ENCODE measurements at regions not wholly inside any gene's neighbourhood (a gene's known extent, or its start where the extent isn't known, plus 50 kb on each side); places are given as distances from the start of the nearest gene placed in this dataset.

- H3F3A ChIP-seq (ENCODE audit: low read length, unreplicated experiment) = peaks cover 10% of the 10 kb centered on the region
- ATAC-seq (peak; percentile 58), DNase-seq (peak; percentile 83)
- H2AFZ ChIP-seq (ENCODE audit: low read length) = no peak overlapping the region
- ChIA-PET CTCF (interaction anchor here (0.5 to 1.0 kb wide), 2 partner anchors 23 to 33 kb away, joined by 3 to 5 read pairs; no protein-coding TSS in a partner anchor), POLR2A (ENCODE audit: unreplicated experiment) (interaction anchor here (1.7 kb wide), 1 partner anchor 101 kb away, joined by 8 read pairs; the partner anchor contains the start of gene SNRK)
- BruUV-seq (replicated peaks) = TSS peak; percentile 26
- peaks cover 7% of the 10 kb centered on the region; the same call in 1 of the 2 replicates for H3K36me3 ChIP-seq (ENCODE audit: low read depth, low read length)
- H3K27me3 ChIP-seq (ENCODE audit: low read length) = no peaks in the 10 kb centered on the region
- H3K9me3 ChIP-seq (ENCODE audit: low read length) = peaks cover 12% of the 10 kb centered on the region; the same call in 1 of the 2 replicates
- peaks cover 9% of the 10 kb centered on the region; the same call in 1 of the 2 replicates for H3K79me2 ChIP-seq (ENCODE audit: low read length)
- peak overlapping the region; percentile 80 for H3K27ac ChIP-seq (ENCODE audit: low read length)
- H3K4me1 ChIP-seq (ENCODE audit: insufficient read depth, low read length) = peaks cover 52% of the 10 kb centered on the region
- H3K4me2 ChIP-seq (ENCODE audit: low read length) = peak overlapping the region; percentile 10
- TF ChIP-seq CTCF (conservative IDR thresholded peaks at IDR 0.05; ENCODE audit: low read depth, low read length) (no peak), EZH2phosphoT487 (IDR thresholded peaks at IDR 0.05; ENCODE audit: borderline replicate concordance, low read length) (no peak), EZH2 (IDR thresholded peaks at IDR 0.05; ENCODE audit: low read length, unreplicated experiment) (no peak)
- peak overlapping the region; percentile 47 for H3K9ac ChIP-seq (ENCODE audit: low read length)
- H3K9me2 ChIP-seq (replicated peaks; ENCODE audit: low read length) = no peaks in the 10 kb centered on the region
- no peaks in the 10 kb centered on the region for H4K20me1 ChIP-seq (ENCODE audit: low read length)
- no peak overlapping the region for H3K4me3 ChIP-seq (ENCODE audit: low read length)
- intact Hi-C loops (cut with micrococcal nuclease) = no loop called here
These were observed 79.5 kb upstream of the POMGNT2 start for GRCh38 chr3:43185274-43185982.

GRCh38 chr3:43183456-43183855 lies 77.6 kb upstream of the POMGNT2 start:
- no peak overlapping the region for H3K27ac ChIP-seq (ENCODE audit: low read length)
- no peak overlapping the region for H2AFZ ChIP-seq (ENCODE audit: low read length)
- BruUV-seq (replicated peaks) = no TSS peak
- peaks cover 6% of the 10 kb centered on the region; the same call in 1 of the 2 replicates for H3K36me3 ChIP-seq (ENCODE audit: low read depth, low read length)
- peaks cover 6% of the 10 kb centered on the region; the same call in 1 of the 2 replicates for H3K9me3 ChIP-seq (ENCODE audit: low read length)
- no peak overlapping the region for H3K4me2 ChIP-seq (ENCODE audit: low read length)
- no peak overlapping the region for H3K4me3 ChIP-seq (ENCODE audit: low read length)
- POLR2A ChIA-PET (ENCODE audit: unreplicated experiment) = no interaction called here
- no peak for TF ChIP-seq EZH2 (IDR thresholded peaks at IDR 0.05; ENCODE audit: low read length, unreplicated experiment)
- TF ChIP-seq CTCF (conservative IDR thresholded peaks at IDR 0.05; ENCODE audit: low read depth, low read length) = no peak
- TF ChIP-seq EZH2phosphoT487 (IDR thresholded peaks at IDR 0.05; ENCODE audit: borderline replicate concordance, low read length) = no peak
- CTCF ChIA-PET = no interaction called here
- H4K20me1 ChIP-seq (ENCODE audit: low read length) = no peaks in the 10 kb centered on the region
- no peaks in the 10 kb centered on the region for H3K9me2 ChIP-seq (replicated peaks; ENCODE audit: low read length)
- no peak for DNase-seq
- no peak overlapping the region for H3K9ac ChIP-seq (ENCODE audit: low read length)
- no peaks in the 10 kb centered on the region for H3K27me3 ChIP-seq (ENCODE audit: low read length)
- no peak for ATAC-seq
- intact Hi-C loops (cut with micrococcal nuclease) = no loop called here
- H3K79me2 ChIP-seq (ENCODE audit: low read length) = no peaks in the 10 kb centered on the region
- H3K4me1 ChIP-seq (ENCODE audit: insufficient read depth, low read length) = peaks cover 58% of the 10 kb centered on the region
- peaks cover 14% of the 10 kb centered on the region for H3F3A ChIP-seq (ENCODE audit: low read length, unreplicated experiment)
